HL-60 (cell line): ENCODE measurements at regions not wholly inside any gene's neighbourhood (a gene's known extent, or its start where the extent isn't known, plus 50 kb on each side); places are given as distances from the start of the nearest gene placed in this dataset.

Source experiments
- POLR2AphosphoS5 ChIP-seq: IDR thresholded peaks from 2 replicates; pipeline ENCODE4 v1.6.1; 2012; ENCODE audit warnings: low read depth
- TF ChIP-seq, protein P1 (sequence below): IDR thresholded peaks from one replicate; pipeline ENCODE4 v1.5.1; 2011; ENCODE audit warnings: low read length, control low read depth, inconsistent platforms; ENCODE audit not compliant: insufficient read depth

DNA sequence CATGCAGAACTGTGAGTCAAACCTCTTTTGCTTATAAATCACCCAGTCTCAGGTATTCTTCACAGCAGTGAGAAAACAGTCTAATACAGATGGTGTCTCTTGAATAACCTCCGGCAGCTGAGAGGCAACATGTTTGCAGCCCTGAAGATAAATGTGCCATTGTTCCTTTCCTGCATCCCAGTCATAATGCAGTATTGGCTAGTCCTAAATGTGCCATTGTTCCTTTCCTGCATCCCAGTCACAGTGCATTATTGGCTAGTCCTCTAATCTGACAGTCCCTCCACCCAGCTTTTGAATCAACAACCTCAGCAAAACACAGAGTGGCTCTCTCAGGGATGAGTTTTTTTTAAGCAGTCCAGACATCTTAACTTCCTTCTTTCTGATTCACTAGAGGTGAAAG is 550.7 kb downstream of the RIT2 start:
- TF ChIP-seq, protein P1, sequence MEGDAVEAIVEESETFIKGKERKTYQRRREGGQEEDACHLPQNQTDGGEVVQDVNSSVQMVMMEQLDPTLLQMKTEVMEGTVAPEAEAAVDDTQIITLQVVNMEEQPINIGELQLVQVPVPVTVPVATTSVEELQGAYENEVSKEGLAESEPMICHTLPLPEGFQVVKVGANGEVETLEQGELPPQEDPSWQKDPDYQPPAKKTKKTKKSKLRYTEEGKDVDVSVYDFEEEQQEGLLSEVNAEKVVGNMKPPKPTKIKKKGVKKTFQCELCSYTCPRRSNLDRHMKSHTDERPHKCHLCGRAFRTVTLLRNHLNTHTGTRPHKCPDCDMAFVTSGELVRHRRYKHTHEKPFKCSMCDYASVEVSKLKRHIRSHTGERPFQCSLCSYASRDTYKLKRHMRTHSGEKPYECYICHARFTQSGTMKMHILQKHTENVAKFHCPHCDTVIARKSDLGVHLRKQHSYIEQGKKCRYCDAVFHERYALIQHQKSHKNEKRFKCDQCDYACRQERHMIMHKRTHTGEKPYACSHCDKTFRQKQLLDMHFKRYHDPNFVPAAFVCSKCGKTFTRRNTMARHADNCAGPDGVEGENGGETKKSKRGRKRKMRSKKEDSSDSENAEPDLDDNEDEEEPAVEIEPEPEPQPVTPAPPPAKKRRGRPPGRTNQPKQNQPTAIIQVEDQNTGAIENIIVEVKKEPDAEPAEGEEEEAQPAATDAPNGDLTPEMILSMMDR, result no peak
- TF ChIP-seq POLR2AphosphoS5, result no peak
